ENCODE measurements at regions not wholly inside any gene's neighbourhood (a gene's known extent, or its start where the extent isn't known, plus 50 kb on each side); places are given as distances from the start of the nearest gene placed in this dataset.

GRCh38 chr1:38287547-38287946, 241.0 kb upstream of the POU3F1 start:
- H4K20me1 ChIP-seq (ENCODE audit: insufficient read depth, low read length), result no peaks in the 10 kb centered on the region

GRCh38 chr1:38287036-38287435, 240.4 kb upstream of the POU3F1 start:
- no peaks in the 10 kb centered on the region for H3K79me2 ChIP-seq (ENCODE audit: insufficient read depth, low read length)
- H3K36me3 ChIP-seq (ENCODE audit: insufficient read depth, low read length), result no peaks in the 10 kb centered on the region
- no peak overlapping the region for H3K27ac ChIP-seq (ENCODE audit: low read depth, low read length, poor library complexity, severe bottlenecking)
- no peak for TF ChIP-seq CTCF (IDR thresholded peaks at IDR 0.05; ENCODE audit: low read length)
- TF ChIP-seq EZH2 (IDR thresholded peaks at IDR 0.05; ENCODE audit: borderline replicate concordance, low read length), result no peak
- no peak overlapping the region for H3K4me3 ChIP-seq (ENCODE audit: low read depth, low read length, poor library complexity, severe bottlenecking)
- no peaks in the 10 kb centered on the region; the same call in 1 of the 2 replicates for H3K27me3 ChIP-seq (ENCODE audit: insufficient read depth, low read length)
- no peaks in the 10 kb centered on the region for H4K20me1 ChIP-seq (ENCODE audit: insufficient read depth, low read length)
- no peaks in the 10 kb centered on the region for H3F3A ChIP-seq (ENCODE audit: insufficient read depth, low read length)
- H3K9ac ChIP-seq (ENCODE audit: low read length), result no peak overlapping the region
- no peaks in the 10 kb centered on the region for H3K9me2 ChIP-seq (ENCODE audit: low read depth, low read length)
- H2AFZ ChIP-seq (ENCODE audit: low read length), result no peak overlapping the region
- no peaks in the 10 kb centered on the region for H3K9me3 ChIP-seq (ENCODE audit: low read length)
- no peak overlapping the region for H3K4me2 ChIP-seq (ENCODE audit: low read length)
- H3K4me1 ChIP-seq (ENCODE audit: insufficient read depth, low read length, severe bottlenecking), result no peaks in the 10 kb centered on the region

More at GRCh38 chr1:38287547-38287946, 241.0 kb upstream of the POU3F1 start:
- Histone ChIP-seq H3K9me3 (ENCODE audit: low read length) (no peaks in the 10 kb centered on the region), H3K79me2 (ENCODE audit: insufficient read depth, low read length) (no peaks in the 10 kb centered on the region), H3K27me3 (ENCODE audit: insufficient read depth, low read length) (no peaks in the 10 kb centered on the region; the same call in 1 of the 2 replicates), H3K4me3 (ENCODE audit: low read depth, low read length, poor library complexity, severe bottlenecking) (no peak overlapping the region), H3K4me2 (ENCODE audit: low read length) (no peak overlapping the region), H3K27ac (ENCODE audit: low read depth, low read length, poor library complexity, severe bottlenecking) (no peak overlapping the region), H3K9me2 (ENCODE audit: low read depth, low read length) (no peaks in the 10 kb centered on the region), H3K9ac (ENCODE audit: low read length) (no peak overlapping the region), H3F3A (ENCODE audit: insufficient read depth, low read length) (no peaks in the 10 kb centered on the region), H3K36me3 (ENCODE audit: insufficient read depth, low read length) (no peaks in the 10 kb centered on the region), H3K4me1 (ENCODE audit: insufficient read depth, low read length, severe bottlenecking) (no peaks in the 10 kb centered on the region), H2AFZ (ENCODE audit: low read length) (no peak overlapping the region)
- TF ChIP-seq CTCF (IDR thresholded peaks at IDR 0.05; ENCODE audit: low read length) (no peak), EZH2 (IDR thresholded peaks at IDR 0.05; ENCODE audit: borderline replicate concordance, low read length) (no peak)

GRCh38 chr1:38285807-38286530, 239.4 kb upstream of the POU3F1 start:
- no peaks in the 10 kb centered on the region for H4K20me1 ChIP-seq (ENCODE audit: insufficient read depth, low read length)
- H3K9ac ChIP-seq (ENCODE audit: low read length), result no peak overlapping the region
- H2AFZ ChIP-seq (ENCODE audit: low read length), result no peak overlapping the region
- no peaks in the 10 kb centered on the region for H3K9me2 ChIP-seq (ENCODE audit: low read depth, low read length)
- H3K4me3 ChIP-seq (ENCODE audit: low read depth, low read length, poor library complexity, severe bottlenecking), result no peak overlapping the region
- TF ChIP-seq EZH2 (IDR thresholded peaks at IDR 0.05; ENCODE audit: borderline replicate concordance, low read length) (no peak), CTCF (IDR thresholded peaks at IDR 0.05; ENCODE audit: low read length) (no peak)
- H3F3A ChIP-seq (ENCODE audit: insufficient read depth, low read length), result no peaks in the 10 kb centered on the region
- H3K4me1 ChIP-seq (ENCODE audit: insufficient read depth, low read length, severe bottlenecking), result no peaks in the 10 kb centered on the region
- H3K4me2 ChIP-seq (ENCODE audit: low read length), result no peak overlapping the region
- no peaks in the 10 kb centered on the region; the same call in 1 of the 2 replicates for H3K27me3 ChIP-seq (ENCODE audit: insufficient read depth, low read length)
- no peaks in the 10 kb centered on the region for H3K9me3 ChIP-seq (ENCODE audit: low read length)
- H3K79me2 ChIP-seq (ENCODE audit: insufficient read depth, low read length), result no peaks in the 10 kb centered on the region
- no peak overlapping the region for H3K27ac ChIP-seq (ENCODE audit: low read depth, low read length, poor library complexity, severe bottlenecking)
- H3K36me3 ChIP-seq (ENCODE audit: insufficient read depth, low read length), result no peaks in the 10 kb centered on the region

All from OCI-LY1 (cell line).